ENCODE measurements at regions not wholly inside any gene's neighbourhood (a gene's known extent, or its start where the extent isn't known, plus 50 kb on each side); places are given as distances from the start of the nearest gene placed in this dataset.
"Not testable (repeated sequence)": the region's sequence is repeated elsewhere in the genome, so short reads cannot be mapped to it uniquely, and the experiment has no call there.

GRCh38 chr9:42759320-42759719 lies 575.9 kb downstream of the SPATA31A6 start:
- H3K27me3 ChIP-seq (ENCODE audit: insufficient read depth, low read length); H2AFZ ChIP-seq (ENCODE audit: low read depth, low read length, poor library complexity, severe bottlenecking); H3K27ac ChIP-seq (ENCODE audit: low read depth, low read length); intact Hi-C loops (cut with micrococcal nuclease); H3K4me2 ChIP-seq (ENCODE audit: low read length); H3K9ac ChIP-seq (ENCODE audit: low read length); H3K4me1 ChIP-seq (ENCODE audit: control insufficient read depth in 1 of 2, insufficient read depth in 2 of 2, low read length in 2 of 2); BruUV-seq (replicated peaks); H3K4me3 ChIP-seq (replicated peaks in 1 of 2; ENCODE audit: low read depth in 1 of 2, low read length in 2 of 2); H3K36me3 ChIP-seq (ENCODE audit: control insufficient read depth in 1 of 2, insufficient read depth in 2 of 2, low read length in 2 of 2); RAD21 ChIA-PET (ENCODE audit: low non-redundant PET in 1 of 2, low total read pairs in 2 of 2, uncharacterized antibody in 2 of 2, unreplicated experiment in 2 of 2); CTCF ChIA-PET; H3K79me2 ChIP-seq (ENCODE audit: insufficient read depth, low read length); H3K9me3 ChIP-seq (ENCODE audit: control insufficient read depth in 1 of 2, insufficient read depth in 1 of 2, low read depth in 1 of 2, low read length in 2 of 2); H4K20me1 ChIP-seq (ENCODE audit: insufficient read depth); H3K9me2 ChIP-seq (ENCODE audit: insufficient read depth); POLR2A ChIA-PET: not testable (repeated sequence)
- TF ChIP-seq RAD21 (IDR thresholded peaks at IDR 0.05; ENCODE audit: low read depth) = peak; percentile 31
- peak in 2 of 3 experiments; percentile 20 to 36; a peak in 2 of 6 replicates for TF ChIP-seq CTCF (IDR thresholded peaks at IDR 0.05 in 2 of 3, conservative IDR thresholded peaks at IDR 0.05 in 1 of 3; ENCODE audit: borderline replicate concordance in 1 of 3, insufficient read depth in 1 of 3, low read depth in 2 of 3, low read length in 2 of 3)
- ATAC-seq = peak; percentile 84
- DNase-seq (ENCODE audit: low read depth, low spot score) = peak; percentile 10

- ATAC-seq; H3K27me3 ChIP-seq (ENCODE audit: insufficient read depth, low read length); H4K20me1 ChIP-seq (ENCODE audit: insufficient read depth); RAD21 ChIA-PET (ENCODE audit: low non-redundant PET in 1 of 2, low total read pairs in 2 of 2, uncharacterized antibody in 2 of 2, unreplicated experiment in 2 of 2); H3K9me2 ChIP-seq (ENCODE audit: insufficient read depth); H3K9me3 ChIP-seq (ENCODE audit: control insufficient read depth in 1 of 2, insufficient read depth in 1 of 2, low read depth in 1 of 2, low read length in 2 of 2); H3K9ac ChIP-seq (ENCODE audit: low read length); intact Hi-C loops (cut with micrococcal nuclease); H2AFZ ChIP-seq (ENCODE audit: low read depth, low read length, poor library complexity, severe bottlenecking); DNase-seq (ENCODE audit: low read depth, low spot score); H3K4me3 ChIP-seq (replicated peaks in 1 of 2; ENCODE audit: low read depth in 1 of 2, low read length in 2 of 2); H3K27ac ChIP-seq (ENCODE audit: low read depth, low read length); H3K79me2 ChIP-seq (ENCODE audit: insufficient read depth, low read length); POLR2A ChIA-PET; H3K4me1 ChIP-seq (ENCODE audit: control insufficient read depth in 1 of 2, insufficient read depth in 2 of 2, low read length in 2 of 2); H3K4me2 ChIP-seq (ENCODE audit: low read length); BruUV-seq (replicated peaks); CTCF ChIA-PET; H3K36me3 ChIP-seq (ENCODE audit: control insufficient read depth in 1 of 2, insufficient read depth in 2 of 2, low read length in 2 of 2): not testable (repeated sequence)
Measured at GRCh38 chr9:42782201-42782600, 598.7 kb downstream of the SPATA31A6 start.

- H3K9ac ChIP-seq (ENCODE audit: low read length); H4K20me1 ChIP-seq (ENCODE audit: insufficient read depth); DNase-seq (ENCODE audit: low read depth, low spot score); H3K36me3 ChIP-seq (ENCODE audit: control insufficient read depth in 1 of 2, insufficient read depth in 2 of 2, low read length in 2 of 2); BruUV-seq (replicated peaks); H3K4me2 ChIP-seq (ENCODE audit: low read length); H3K9me2 ChIP-seq (ENCODE audit: insufficient read depth); CTCF ChIA-PET; H2AFZ ChIP-seq (ENCODE audit: low read depth, low read length, poor library complexity, severe bottlenecking); H3K9me3 ChIP-seq (ENCODE audit: control insufficient read depth in 1 of 2, insufficient read depth in 1 of 2, low read depth in 1 of 2, low read length in 2 of 2); ATAC-seq; H3K27me3 ChIP-seq (ENCODE audit: insufficient read depth, low read length); RAD21 ChIA-PET (ENCODE audit: low non-redundant PET in 1 of 2, low total read pairs in 2 of 2, uncharacterized antibody in 2 of 2, unreplicated experiment in 2 of 2); intact Hi-C loops (cut with micrococcal nuclease); POLR2A ChIA-PET; H3K4me3 ChIP-seq (replicated peaks in 1 of 2; ENCODE audit: low read depth in 1 of 2, low read length in 2 of 2); H3K79me2 ChIP-seq (ENCODE audit: insufficient read depth, low read length); H3K4me1 ChIP-seq (ENCODE audit: control insufficient read depth in 1 of 2, insufficient read depth in 2 of 2, low read length in 2 of 2); H3K27ac ChIP-seq (ENCODE audit: low read depth, low read length): not testable (repeated sequence)
Measured at GRCh38 chr9:42792725-42793124, 609.3 kb downstream of the SPATA31A6 start.

Data from HCT116 (cell line).